ENCODE measurements at regions not wholly inside any gene's neighbourhood (a gene's known extent, or its start where the extent isn't known, plus 50 kb on each side); places are given as distances from the start of the nearest gene placed in this dataset.

DNA sequence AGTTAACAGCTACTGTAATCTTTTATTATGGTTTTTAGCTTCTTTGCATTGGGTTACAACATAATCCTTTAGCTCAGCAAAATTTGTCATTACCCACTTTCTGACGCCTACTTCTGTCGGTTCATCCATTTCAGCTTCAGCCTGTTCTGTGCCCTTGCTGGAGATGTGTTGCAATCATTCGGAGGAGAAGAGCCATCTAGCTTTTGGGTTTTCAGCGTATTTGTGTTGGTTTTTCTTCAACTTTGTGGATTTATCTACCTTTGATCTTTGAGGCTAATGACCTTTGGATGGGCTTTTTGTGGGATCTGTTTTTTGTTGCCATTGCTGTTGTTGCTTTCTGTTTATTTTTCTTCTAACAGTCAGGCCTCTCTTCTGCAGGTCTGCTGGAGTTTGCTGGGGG lies 69.2 kb upstream of the ATXN7L3B start:
- Histone ChIP-seq H3K27ac (no peak overlapping the region), H3K9me3 (no peaks in the 10 kb centered on the region), H3K27me3 (peaks cover 0 to 3% of the 10 kb centered on the region in 2 donors), H3K4me3 (no peak overlapping the region), H3K36me3 (no peaks in the 10 kb centered on the region), H3K4me1 (no peaks in the 10 kb centered on the region)
- no peak for DNase-seq (ENCODE audit: low spot score in 2 of 2)
- TF ChIP-seq POLR2A (IDR thresholded peaks at IDR 0.05) (no peak), POLR2AphosphoS5 (IDR thresholded peaks at IDR 0.05) (no peak)
- TF ChIP-seq, protein P1, sequence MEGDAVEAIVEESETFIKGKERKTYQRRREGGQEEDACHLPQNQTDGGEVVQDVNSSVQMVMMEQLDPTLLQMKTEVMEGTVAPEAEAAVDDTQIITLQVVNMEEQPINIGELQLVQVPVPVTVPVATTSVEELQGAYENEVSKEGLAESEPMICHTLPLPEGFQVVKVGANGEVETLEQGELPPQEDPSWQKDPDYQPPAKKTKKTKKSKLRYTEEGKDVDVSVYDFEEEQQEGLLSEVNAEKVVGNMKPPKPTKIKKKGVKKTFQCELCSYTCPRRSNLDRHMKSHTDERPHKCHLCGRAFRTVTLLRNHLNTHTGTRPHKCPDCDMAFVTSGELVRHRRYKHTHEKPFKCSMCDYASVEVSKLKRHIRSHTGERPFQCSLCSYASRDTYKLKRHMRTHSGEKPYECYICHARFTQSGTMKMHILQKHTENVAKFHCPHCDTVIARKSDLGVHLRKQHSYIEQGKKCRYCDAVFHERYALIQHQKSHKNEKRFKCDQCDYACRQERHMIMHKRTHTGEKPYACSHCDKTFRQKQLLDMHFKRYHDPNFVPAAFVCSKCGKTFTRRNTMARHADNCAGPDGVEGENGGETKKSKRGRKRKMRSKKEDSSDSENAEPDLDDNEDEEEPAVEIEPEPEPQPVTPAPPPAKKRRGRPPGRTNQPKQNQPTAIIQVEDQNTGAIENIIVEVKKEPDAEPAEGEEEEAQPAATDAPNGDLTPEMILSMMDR (IDR thresholded peaks at IDR 0.05): no peak
- intact Hi-C loops (cut with DNase I; ENCODE audit: low total_unique reads): no loop called here

DNA sequence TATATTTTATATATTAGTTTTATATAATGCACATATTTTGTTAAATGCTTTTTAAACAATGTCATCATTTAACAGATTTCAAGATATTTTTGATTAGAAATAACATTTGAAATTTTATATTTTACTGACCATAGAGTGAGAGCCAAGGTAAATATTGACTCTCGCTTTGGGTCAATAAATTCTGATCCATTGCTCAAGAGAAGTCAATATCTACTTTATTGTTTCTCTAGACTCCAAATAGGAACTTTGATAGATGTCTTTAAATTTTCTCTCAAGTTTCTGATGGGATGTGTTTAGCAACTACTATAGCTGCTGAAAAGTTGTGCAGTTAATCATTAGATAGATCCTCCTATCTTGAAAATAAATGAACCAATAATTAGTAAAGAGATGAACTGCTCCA lies 61.4 kb upstream of the ATXN7L3B start:
- DNase-seq (ENCODE audit: low spot score in 2 of 2): no peak
- Histone ChIP-seq H3K27me3 (no peaks in the 10 kb centered on the region), H3K27ac (no peak overlapping the region), H3K9me3 (no peaks in the 10 kb centered on the region), H3K36me3 (no peaks in the 10 kb centered on the region), H3K4me3 (no peak overlapping the region), H3K4me1 (no peaks in the 10 kb centered on the region)
- no peak for TF ChIP-seq POLR2AphosphoS5 (IDR thresholded peaks at IDR 0.05)
- TF ChIP-seq, protein P1 (IDR thresholded peaks at IDR 0.05): no peak
- TF ChIP-seq POLR2A (IDR thresholded peaks at IDR 0.05): no peak
- intact Hi-C loops (cut with DNase I; ENCODE audit: low total_unique reads): no loop called here

DNA sequence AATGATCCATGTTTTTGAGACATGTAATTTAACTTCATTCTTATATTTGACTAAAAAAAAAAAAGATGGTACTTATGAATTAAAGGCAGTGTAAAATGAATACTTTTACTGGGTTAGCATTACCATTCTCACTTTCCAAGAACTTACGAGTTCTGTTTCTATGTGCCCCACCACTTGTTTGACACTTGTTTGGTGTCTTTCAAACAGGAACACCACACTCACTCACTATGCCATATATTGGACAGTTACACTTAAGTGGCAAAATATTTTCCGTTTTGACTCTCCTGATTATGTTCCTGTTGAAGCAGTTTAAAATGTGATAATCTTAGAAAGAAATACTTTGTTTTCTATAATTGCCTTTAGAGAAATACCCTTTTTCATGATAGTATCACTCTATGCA lies 56.6 kb upstream of the ATXN7L3B start:
- H3K27me3 ChIP-seq: no peaks in the 10 kb centered on the region
- TF ChIP-seq POLR2A (IDR thresholded peaks at IDR 0.05) (no peak), POLR2AphosphoS5 (IDR thresholded peaks at IDR 0.05) (no peak)
- TF ChIP-seq, protein P1 (IDR thresholded peaks at IDR 0.05): no peak
- no peak for DNase-seq (ENCODE audit: low spot score in 2 of 2)
- H3K4me1 ChIP-seq: no peaks in the 10 kb centered on the region
- intact Hi-C loops (cut with DNase I; ENCODE audit: low total_unique reads): no loop called here
- H3K9me3 ChIP-seq: no peaks in the 10 kb centered on the region
- no peaks in the 10 kb centered on the region for H3K36me3 ChIP-seq
- H3K4me3 ChIP-seq: no peak overlapping the region
- H3K27ac ChIP-seq: no peak overlapping the region

DNA sequence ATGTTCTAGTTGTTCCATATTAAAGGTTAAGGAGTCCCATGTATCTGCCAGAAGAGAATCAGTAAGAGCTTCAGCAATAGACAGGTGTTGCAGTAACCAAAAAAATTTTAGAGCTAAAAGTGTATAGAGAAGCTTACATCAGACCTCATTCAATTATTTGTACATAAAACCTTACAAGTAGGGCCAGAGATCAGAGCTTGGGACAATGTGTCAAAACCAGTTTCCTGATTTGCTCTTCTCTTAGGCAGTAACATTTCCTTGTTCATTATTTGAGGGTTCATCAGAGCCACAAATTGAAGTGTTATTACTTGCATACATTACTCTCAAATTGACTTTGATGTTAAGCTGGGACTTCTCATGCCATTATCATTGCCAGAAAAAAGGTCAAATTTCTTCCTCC lies 55.5 kb upstream of the ATXN7L3B start:
- Histone ChIP-seq H3K36me3 (no peaks in the 10 kb centered on the region), H3K4me1 (no peaks in the 10 kb centered on the region), H3K9me3 (no peaks in the 10 kb centered on the region), H3K27ac (no peak overlapping the region), H3K4me3 (no peak overlapping the region), H3K27me3 (no peaks in the 10 kb centered on the region)
- intact Hi-C loops (cut with DNase I; ENCODE audit: low total_unique reads): no loop called here
- no peak for TF ChIP-seq POLR2A (IDR thresholded peaks at IDR 0.05)
- TF ChIP-seq, protein P1 (IDR thresholded peaks at IDR 0.05): no peak
- TF ChIP-seq POLR2AphosphoS5 (IDR thresholded peaks at IDR 0.05): no peak
- DNase-seq (ENCODE audit: low spot score in 2 of 2): no peak

DNA sequence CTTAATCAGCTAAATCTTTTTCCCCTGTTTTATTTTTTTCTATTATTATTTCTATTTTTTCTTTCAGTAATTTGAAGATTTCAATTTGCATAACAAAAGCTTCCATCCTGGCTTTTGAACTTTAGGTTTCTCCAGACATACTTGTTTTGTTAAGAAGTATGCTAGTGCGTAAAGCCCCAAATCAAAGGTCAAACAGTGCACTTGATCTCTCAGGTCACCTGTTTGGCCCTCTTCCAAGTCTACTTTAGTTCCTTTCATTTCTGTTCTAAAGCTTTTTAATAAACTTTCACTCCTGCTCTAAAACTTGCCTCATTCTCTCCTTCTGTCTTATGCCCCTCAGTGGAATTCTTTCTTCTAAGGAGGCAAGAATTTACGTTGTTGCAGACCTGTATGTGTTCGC lies 54.6 kb upstream of the ATXN7L3B start:
- Histone ChIP-seq H3K9me3 (no peaks in the 10 kb centered on the region), H3K4me3 (no peak overlapping the region), H3K27me3 (no peaks in the 10 kb centered on the region), H3K36me3 (no peaks in the 10 kb centered on the region), H3K27ac (no peak overlapping the region), H3K4me1 (no peaks in the 10 kb centered on the region)
- intact Hi-C loops (cut with DNase I; ENCODE audit: low total_unique reads): no loop called here
- TF ChIP-seq POLR2AphosphoS5 (IDR thresholded peaks at IDR 0.05) (no peak), POLR2A (IDR thresholded peaks at IDR 0.05) (no peak)
- TF ChIP-seq, protein P1 (IDR thresholded peaks at IDR 0.05): no peak
- DNase-seq (ENCODE audit: low spot score in 2 of 2): no peak

Measured in breast epithelium (tissue), 4 donors.